ENCODE measurements at regions not wholly inside any gene's neighbourhood (a gene's known extent, or its start where the extent isn't known, plus 50 kb on each side); places are given as distances from the start of the nearest gene placed in this dataset.

DNA sequence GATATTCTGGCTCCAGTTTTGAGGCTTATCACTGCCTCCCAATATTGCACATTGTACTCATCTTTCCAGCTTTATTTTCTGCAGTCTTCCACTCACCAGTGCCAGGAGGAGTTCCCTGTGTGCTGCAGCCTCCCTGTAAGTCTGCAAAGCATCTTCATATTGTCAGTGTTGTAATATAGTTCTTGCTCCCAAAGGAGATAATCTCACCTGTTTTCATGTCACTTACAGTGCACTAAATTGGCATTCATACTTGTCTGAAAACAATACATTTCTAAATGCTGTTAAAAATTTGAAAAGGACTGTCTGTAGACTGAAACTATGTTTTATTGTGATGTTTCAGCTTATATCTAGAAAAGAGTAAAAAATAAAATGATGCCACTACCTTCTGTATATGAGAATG is 146.8 kb upstream of the TMTC1 start (continued):
- TF ChIP-seq ZBTB17 (tag by site-specific recombination; IDR thresholded peaks at IDR 0.05): no peak
- TF ChIP-seq ZNF843 (tag by site-specific recombination; IDR thresholded peaks at IDR 0.05): no peak
- TF ChIP-seq ZNF660 (tag by site-specific recombination; IDR thresholded peaks at IDR 0.05): no peak
- no peak for TF ChIP-seq ZNF600 (tag by site-specific recombination; IDR thresholded peaks at IDR 0.05)
- no peak for TF ChIP-seq GLI2 (tag by site-specific recombination; IDR thresholded peaks at IDR 0.05; ENCODE audit: borderline replicate concordance, low read depth)
- TF ChIP-seq ZEB2 (tag by site-specific recombination; IDR thresholded peaks at IDR 0.05): no peak
- TF ChIP-seq MYNN (tag by site-specific recombination; IDR thresholded peaks at IDR 0.05; ENCODE audit: borderline replicate concordance): no peak
- TF ChIP-seq ZFHX2 (tag by site-specific recombination; conservative IDR thresholded peaks at IDR 0.05): no peak
- TF ChIP-seq ZNF776 (tag by site-specific recombination; IDR thresholded peaks at IDR 0.05; ENCODE audit: borderline replicate concordance): no peak
- no peak for TF ChIP-seq GLIS2 (tag by site-specific recombination; IDR thresholded peaks at IDR 0.05)
- TF ChIP-seq ZNF19 (tag by site-specific recombination; IDR thresholded peaks at IDR 0.05; ENCODE audit: low read depth): no peak
- no peak for TF ChIP-seq ZNF677 (tag by site-specific recombination; IDR thresholded peaks at IDR 0.05)

DNA sequence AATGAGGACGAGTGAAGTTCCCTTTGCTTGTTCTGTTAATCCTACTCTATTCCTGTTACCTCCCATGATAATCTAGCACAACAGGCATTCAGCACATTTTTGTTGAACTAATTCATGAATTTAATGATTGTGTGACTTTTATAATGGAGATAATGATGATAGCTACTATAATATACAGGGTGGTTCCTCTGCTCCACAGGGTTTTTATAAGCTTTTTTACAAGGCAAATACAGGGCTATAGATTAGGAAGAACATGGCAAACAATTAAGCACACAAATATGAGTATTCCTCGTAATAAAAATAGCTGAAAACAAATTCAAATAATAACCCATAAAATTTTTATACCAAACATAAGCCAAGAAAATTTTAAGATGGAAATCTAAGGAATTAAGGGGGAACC is 145.6 kb upstream of the TMTC1 start:
- ChIA-PET POLR2A (no interaction called here), CTCF (no interaction called here)
- TF ChIP-seq, protein P1, sequence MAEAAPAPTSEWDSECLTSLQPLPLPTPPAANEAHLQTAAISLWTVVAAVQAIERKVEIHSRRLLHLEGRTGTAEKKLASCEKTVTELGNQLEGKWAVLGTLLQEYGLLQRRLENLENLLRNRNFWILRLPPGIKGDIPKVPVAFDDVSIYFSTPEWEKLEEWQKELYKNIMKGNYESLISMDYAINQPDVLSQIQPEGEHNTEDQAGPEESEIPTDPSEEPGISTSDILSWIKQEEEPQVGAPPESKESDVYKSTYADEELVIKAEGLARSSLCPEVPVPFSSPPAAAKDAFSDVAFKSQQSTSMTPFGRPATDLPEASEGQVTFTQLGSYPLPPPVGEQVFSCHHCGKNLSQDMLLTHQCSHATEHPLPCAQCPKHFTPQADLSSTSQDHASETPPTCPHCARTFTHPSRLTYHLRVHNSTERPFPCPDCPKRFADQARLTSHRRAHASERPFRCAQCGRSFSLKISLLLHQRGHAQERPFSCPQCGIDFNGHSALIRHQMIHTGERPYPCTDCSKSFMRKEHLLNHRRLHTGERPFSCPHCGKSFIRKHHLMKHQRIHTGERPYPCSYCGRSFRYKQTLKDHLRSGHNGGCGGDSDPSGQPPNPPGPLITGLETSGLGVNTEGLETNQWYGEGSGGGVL (tag by site-specific recombination; IDR thresholded peaks at IDR 0.05): no peak
- TF ChIP-seq ZNF114 (tag by site-specific recombination; IDR thresholded peaks at IDR 0.05): no peak
- TF ChIP-seq ZNF155 (tag by site-specific recombination; IDR thresholded peaks at IDR 0.05): no peak
- TF ChIP-seq ZBTB1 (tag by site-specific recombination; IDR thresholded peaks at IDR 0.05): no peak
- no peak for TF ChIP-seq ZNF404 (tag by site-specific recombination; IDR thresholded peaks at IDR 0.05)
- no peak for TF ChIP-seq ZNF776 (tag by site-specific recombination; IDR thresholded peaks at IDR 0.05; ENCODE audit: borderline replicate concordance)
- TF ChIP-seq, protein P2, sequence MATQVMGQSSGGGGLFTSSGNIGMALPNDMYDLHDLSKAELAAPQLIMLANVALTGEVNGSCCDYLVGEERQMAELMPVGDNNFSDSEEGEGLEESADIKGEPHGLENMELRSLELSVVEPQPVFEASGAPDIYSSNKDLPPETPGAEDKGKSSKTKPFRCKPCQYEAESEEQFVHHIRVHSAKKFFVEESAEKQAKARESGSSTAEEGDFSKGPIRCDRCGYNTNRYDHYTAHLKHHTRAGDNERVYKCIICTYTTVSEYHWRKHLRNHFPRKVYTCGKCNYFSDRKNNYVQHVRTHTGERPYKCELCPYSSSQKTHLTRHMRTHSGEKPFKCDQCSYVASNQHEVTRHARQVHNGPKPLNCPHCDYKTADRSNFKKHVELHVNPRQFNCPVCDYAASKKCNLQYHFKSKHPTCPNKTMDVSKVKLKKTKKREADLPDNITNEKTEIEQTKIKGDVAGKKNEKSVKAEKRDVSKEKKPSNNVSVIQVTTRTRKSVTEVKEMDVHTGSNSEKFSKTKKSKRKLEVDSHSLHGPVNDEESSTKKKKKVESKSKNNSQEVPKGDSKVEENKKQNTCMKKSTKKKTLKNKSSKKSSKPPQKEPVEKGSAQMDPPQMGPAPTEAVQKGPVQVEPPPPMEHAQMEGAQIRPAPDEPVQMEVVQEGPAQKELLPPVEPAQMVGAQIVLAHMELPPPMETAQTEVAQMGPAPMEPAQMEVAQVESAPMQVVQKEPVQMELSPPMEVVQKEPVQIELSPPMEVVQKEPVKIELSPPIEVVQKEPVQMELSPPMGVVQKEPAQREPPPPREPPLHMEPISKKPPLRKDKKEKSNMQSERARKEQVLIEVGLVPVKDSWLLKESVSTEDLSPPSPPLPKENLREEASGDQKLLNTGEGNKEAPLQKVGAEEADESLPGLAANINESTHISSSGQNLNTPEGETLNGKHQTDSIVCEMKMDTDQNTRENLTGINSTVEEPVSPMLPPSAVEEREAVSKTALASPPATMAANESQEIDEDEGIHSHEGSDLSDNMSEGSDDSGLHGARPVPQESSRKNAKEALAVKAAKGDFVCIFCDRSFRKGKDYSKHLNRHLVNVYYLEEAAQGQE (tag by site-specific recombination; IDR thresholded peaks at IDR 0.05): no peak
- TF ChIP-seq ZNF561 (tag by site-specific recombination; IDR thresholded peaks at IDR 0.05; ENCODE audit: borderline replicate concordance): no peak
- TF ChIP-seq, protein P3, sequence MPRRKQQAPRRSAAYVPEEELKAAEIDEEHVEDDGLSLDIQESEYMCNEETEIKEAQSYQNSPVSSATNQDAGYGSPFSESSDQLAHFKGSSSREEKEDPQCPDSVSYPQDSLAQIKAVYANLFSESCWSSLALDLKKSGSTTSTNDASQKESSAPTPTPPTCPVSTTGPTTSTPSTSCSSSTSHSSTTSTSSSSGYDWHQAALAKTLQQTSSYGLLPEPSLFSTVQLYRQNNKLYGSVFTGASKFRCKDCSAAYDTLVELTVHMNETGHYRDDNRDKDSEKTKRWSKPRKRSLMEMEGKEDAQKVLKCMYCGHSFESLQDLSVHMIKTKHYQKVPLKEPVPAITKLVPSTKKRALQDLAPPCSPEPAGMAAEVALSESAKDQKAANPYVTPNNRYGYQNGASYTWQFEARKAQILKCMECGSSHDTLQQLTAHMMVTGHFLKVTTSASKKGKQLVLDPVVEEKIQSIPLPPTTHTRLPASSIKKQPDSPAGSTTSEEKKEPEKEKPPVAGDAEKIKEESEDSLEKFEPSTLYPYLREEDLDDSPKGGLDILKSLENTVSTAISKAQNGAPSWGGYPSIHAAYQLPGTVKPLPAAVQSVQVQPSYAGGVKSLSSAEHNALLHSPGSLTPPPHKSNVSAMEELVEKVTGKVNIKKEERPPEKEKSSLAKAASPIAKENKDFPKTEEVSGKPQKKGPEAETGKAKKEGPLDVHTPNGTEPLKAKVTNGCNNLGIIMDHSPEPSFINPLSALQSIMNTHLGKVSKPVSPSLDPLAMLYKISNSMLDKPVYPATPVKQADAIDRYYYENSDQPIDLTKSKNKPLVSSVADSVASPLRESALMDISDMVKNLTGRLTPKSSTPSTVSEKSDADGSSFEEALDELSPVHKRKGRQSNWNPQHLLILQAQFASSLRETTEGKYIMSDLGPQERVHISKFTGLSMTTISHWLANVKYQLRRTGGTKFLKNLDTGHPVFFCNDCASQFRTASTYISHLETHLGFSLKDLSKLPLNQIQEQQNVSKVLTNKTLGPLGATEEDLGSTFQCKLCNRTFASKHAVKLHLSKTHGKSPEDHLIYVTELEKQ (tag by site-specific recombination; IDR thresholded peaks at IDR 0.05; ENCODE audit: borderline replicate concordance): no peak
- TF ChIP-seq PATZ1 (tag by site-specific recombination; IDR thresholded peaks at IDR 0.05): no peak
- no peak for TF ChIP-seq ZNF239 (tag by site-specific recombination; IDR thresholded peaks at IDR 0.05)
- TF ChIP-seq, protein P4, sequence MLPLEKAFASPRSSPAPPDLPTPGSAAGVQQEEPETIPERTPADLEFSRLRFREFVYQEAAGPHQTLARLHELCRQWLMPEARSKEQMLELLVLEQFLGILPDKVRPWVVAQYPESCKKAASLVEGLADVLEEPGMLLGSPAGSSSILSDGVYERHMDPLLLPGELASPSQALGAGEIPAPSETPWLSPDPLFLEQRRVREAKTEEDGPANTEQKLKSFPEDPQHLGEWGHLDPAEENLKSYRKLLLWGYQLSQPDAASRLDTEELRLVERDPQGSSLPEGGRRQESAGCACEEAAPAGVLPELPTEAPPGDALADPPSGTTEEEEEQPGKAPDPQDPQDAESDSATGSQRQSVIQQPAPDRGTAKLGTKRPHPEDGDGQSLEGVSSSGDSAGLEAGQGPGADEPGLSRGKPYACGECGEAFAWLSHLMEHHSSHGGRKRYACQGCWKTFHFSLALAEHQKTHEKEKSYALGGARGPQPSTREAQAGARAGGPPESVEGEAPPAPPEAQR (tag by site-specific recombination; IDR thresholded peaks at IDR 0.05): no peak
- TF ChIP-seq ZNF426 (tag by site-specific recombination; IDR thresholded peaks at IDR 0.05): no peak
- no peak for TF ChIP-seq ZNF600 (tag by site-specific recombination; IDR thresholded peaks at IDR 0.05)
- Histone ChIP-seq H3K4me3 (ENCODE audit: low read depth, low read length) (no peak overlapping the region), H3K27ac (ENCODE audit: extremely low read depth, low read depth, low read length) (no peak overlapping the region), H3K36me3 (ENCODE audit: control insufficient read depth in 2 of 2, insufficient read depth in 1 of 2, low read length in 2 of 2) (no peaks in the 10 kb centered on the region), H3K9me3 (ENCODE audit: control insufficient read depth, insufficient read depth, low read depth, low read length) (no peaks in the 10 kb centered on the region), H3K4me1 (ENCODE audit: control insufficient read depth, insufficient read depth, low read length) (no peaks in the 10 kb centered on the region)

Data from HEK293 (cell line).